C4-2B (cell line): ENCODE measurements at regions not wholly inside any gene's neighbourhood (a gene's known extent, or its start where the extent isn't known, plus 50 kb on each side); places are given as distances from the start of the nearest gene placed in this dataset.

Source experiments
- ZFX ChIP-seq: fragments of 450-650 bp; IDR thresholded peaks from 2 replicates; pipeline ENCODE4 v1.6.1; 2017
- TF ChIP-seq, protein P1 (sequence below): fragments of 450-650 bp; conservative IDR thresholded peaks from 2 replicates; pipeline ENCODE4 v1.5.1; 2017; ENCODE audit warnings: mild to moderate bottlenecking

DNA sequence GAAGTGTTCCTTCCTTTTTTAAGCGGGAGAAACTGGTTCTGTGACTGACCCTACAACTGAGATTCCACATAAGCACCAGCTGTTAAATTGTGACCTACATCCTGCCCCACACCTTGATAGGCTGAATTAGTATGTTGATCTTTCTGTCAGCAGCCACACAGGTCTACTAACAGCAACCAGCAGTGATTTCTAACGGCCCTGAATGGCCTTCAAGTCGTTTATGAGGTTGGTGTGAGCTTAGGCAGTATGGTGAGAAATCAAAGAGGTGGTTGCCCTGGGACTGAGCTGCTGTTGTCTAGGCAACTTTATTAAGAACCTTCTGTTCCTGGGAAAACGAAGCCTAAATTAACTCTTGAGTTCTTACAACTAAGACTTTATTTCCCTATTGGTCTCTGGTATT is 197.2 kb upstream of the FSHR start:
- TF ChIP-seq, protein P1, sequence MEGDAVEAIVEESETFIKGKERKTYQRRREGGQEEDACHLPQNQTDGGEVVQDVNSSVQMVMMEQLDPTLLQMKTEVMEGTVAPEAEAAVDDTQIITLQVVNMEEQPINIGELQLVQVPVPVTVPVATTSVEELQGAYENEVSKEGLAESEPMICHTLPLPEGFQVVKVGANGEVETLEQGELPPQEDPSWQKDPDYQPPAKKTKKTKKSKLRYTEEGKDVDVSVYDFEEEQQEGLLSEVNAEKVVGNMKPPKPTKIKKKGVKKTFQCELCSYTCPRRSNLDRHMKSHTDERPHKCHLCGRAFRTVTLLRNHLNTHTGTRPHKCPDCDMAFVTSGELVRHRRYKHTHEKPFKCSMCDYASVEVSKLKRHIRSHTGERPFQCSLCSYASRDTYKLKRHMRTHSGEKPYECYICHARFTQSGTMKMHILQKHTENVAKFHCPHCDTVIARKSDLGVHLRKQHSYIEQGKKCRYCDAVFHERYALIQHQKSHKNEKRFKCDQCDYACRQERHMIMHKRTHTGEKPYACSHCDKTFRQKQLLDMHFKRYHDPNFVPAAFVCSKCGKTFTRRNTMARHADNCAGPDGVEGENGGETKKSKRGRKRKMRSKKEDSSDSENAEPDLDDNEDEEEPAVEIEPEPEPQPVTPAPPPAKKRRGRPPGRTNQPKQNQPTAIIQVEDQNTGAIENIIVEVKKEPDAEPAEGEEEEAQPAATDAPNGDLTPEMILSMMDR: no peak
- TF ChIP-seq ZFX: no peak
